HEK293 (cell line): ENCODE measurements at regions not wholly inside any gene's neighbourhood (a gene's known extent, or its start where the extent isn't known, plus 50 kb on each side); places are given as distances from the start of the nearest gene placed in this dataset.

Experiments
- CTCF ChIA-PET: fragments of 350-600 bp; formaldehyde crosslinking; extraction: SDS; loops from one replicate; lab custom pipeline; 2021; ENCODE audit warnings: antibody characterized with exemption; lab: Yijun Ruan, JAX
- POLR2A ChIA-PET: fragments of 300-600 bp; formaldehyde crosslinking; extraction: SDS; loops from one replicate; lab custom pipeline; 2020; ENCODE audit warnings: antibody characterized with exemption, inconsistent platforms; lab: Yijun Ruan, JAX
- H3K27ac ChIP-seq: fragments of 200-500 bp; sonication (Bioruptor generic); 2 replicates; pipeline ENCODE4 v1.5.1; 2014; ENCODE audit warnings: low read depth, low read length, control low read depth, inconsistent platforms; ENCODE audit errors: extremely low read depth
- H3K36me3 ChIP-seq, 2 experiments: fragments of 200-500 bp in 1 of 2; sonication (Bioruptor generic) in 1 of 2; 1 replicate in 1 of 2; 2 replicates in 1 of 2; pipeline ENCODE4 v1.5.1; 2014 to 2017; ENCODE audit warnings: inconsistent platforms in 2 of 2, low read length in 2 of 2; ENCODE audit not compliant: control insufficient read depth in 2 of 2, insufficient read depth in 1 of 2
- H3K4me1 ChIP-seq: fragments of 200-500 bp; sonication (Bioruptor generic); 2 replicates; pipeline ENCODE4 v1.5.1; 2014; ENCODE audit warnings: mild to moderate bottlenecking, low read length, inconsistent platforms; ENCODE audit not compliant: control insufficient read depth, insufficient read depth
- H3K4me3 ChIP-seq: 2 replicates; pipeline ENCODE4 v1.5.1; 2011; ENCODE audit warnings: low read depth, mild to moderate bottlenecking, control low read depth, low read length, moderate library complexity
- H3K9me3 ChIP-seq: fragments of 200-500 bp; sonication (Bioruptor generic); 2 replicates; pipeline ENCODE4 v1.5.1; 2014; ENCODE audit warnings: low read depth, low read length, inconsistent platforms; ENCODE audit not compliant: control insufficient read depth, insufficient read depth
- ATF2 ChIP-seq: fragments of 450-650 bp; formaldehyde crosslinking; IDR thresholded peaks from 2 replicates; pipeline ENCODE4 v1.5.1; 2016; ENCODE audit warnings: missing biosample characterization, missing genetic modification characterization, low read depth
- BCL11A ChIP-seq: fragments of 450-650 bp; formaldehyde crosslinking; IDR thresholded peaks from 2 replicates; pipeline ENCODE4 v1.5.1; 2016; ENCODE audit warnings: low read depth, missing biosample characterization, missing genetic modification characterization
- BCL11B ChIP-seq: fragments of 450-650 bp; formaldehyde crosslinking; IDR thresholded peaks from 2 replicates; pipeline ENCODE4 v1.5.1; 2016; ENCODE audit warnings: low read depth, missing biosample characterization, missing genetic modification characterization
- FEZF1 ChIP-seq: fragments of 450-650 bp; formaldehyde crosslinking; IDR thresholded peaks from 2 replicates; pipeline ENCODE4 v1.5.1; 2016; ENCODE audit warnings: missing biosample characterization, missing genetic modification characterization
- INSM2 ChIP-seq: fragments of 450-650 bp; formaldehyde crosslinking; IDR thresholded peaks from 2 replicates; pipeline ENCODE4 v1.5.1; 2016; ENCODE audit warnings: missing biosample characterization, missing genetic modification characterization
- KLF17 ChIP-seq: fragments of 450-650 bp; formaldehyde crosslinking; IDR thresholded peaks from 2 replicates; pipeline ENCODE4 v1.5.1; 2016; ENCODE audit warnings: missing biosample characterization, missing genetic modification characterization
- PRDM1 ChIP-seq: fragments of 450-650 bp; formaldehyde crosslinking; IDR thresholded peaks from 2 replicates; pipeline ENCODE4; 2016; ENCODE audit warnings: missing biosample characterization, missing genetic modification characterization
- REPIN1 ChIP-seq: fragments of 450-650 bp; formaldehyde crosslinking; IDR thresholded peaks from 2 replicates; pipeline ENCODE4 v1.5.1; 2017; ENCODE audit warnings: missing biosample characterization, missing genetic modification characterization, low read depth
- SETDB1 ChIP-seq: IDR thresholded peaks from one replicate; pipeline ENCODE4 v1.6.1; 2017; ENCODE audit warnings: mild to moderate bottlenecking, low read length, moderate library complexity, mixed read lengths; ENCODE audit not compliant: insufficient read length
- SP3 ChIP-seq: fragments of 450-650 bp; formaldehyde crosslinking; IDR thresholded peaks from 2 replicates; pipeline ENCODE4 v1.5.1; 2016; ENCODE audit warnings: missing biosample characterization, missing genetic modification characterization
- SP7 ChIP-seq: fragments of 450-650 bp; formaldehyde crosslinking; IDR thresholded peaks from 2 replicates; pipeline ENCODE4 v1.5.1; 2016; ENCODE audit warnings: missing biosample characterization, missing genetic modification characterization
- YY2 ChIP-seq: fragments of 450-650 bp; formaldehyde crosslinking; IDR thresholded peaks from 2 replicates; pipeline ENCODE4 v1.5.1; 2016; ENCODE audit warnings: missing biosample characterization, missing genetic modification characterization
- ZBTB11 ChIP-seq: fragments of 450-650 bp; formaldehyde crosslinking; conservative IDR thresholded peaks from 2 replicates; pipeline ENCODE4 v1.5.1; 2016; ENCODE audit warnings: low read depth, missing biosample characterization, missing genetic modification characterization
- ZBTB20 ChIP-seq: fragments of 450-650 bp; formaldehyde crosslinking; IDR thresholded peaks from 2 replicates; pipeline ENCODE4 v1.5.1; 2016; ENCODE audit warnings: missing biosample characterization, missing genetic modification characterization
- ZBTB26 ChIP-seq: fragments of 450-650 bp; formaldehyde crosslinking; optimal IDR thresholded peaks from 2 replicates; pipeline ENCODE3; 2016; ENCODE audit warnings: missing biosample characterization, mild to moderate bottlenecking, missing genetic modification characterization
- ZNF112 ChIP-seq: fragments of 450-650 bp; formaldehyde crosslinking; IDR thresholded peaks from 2 replicates; pipeline ENCODE4 v1.5.0; 2017; ENCODE audit warnings: missing biosample characterization, missing genetic modification characterization
- ZNF175 ChIP-seq: fragments of 450-650 bp; formaldehyde crosslinking; IDR thresholded peaks from 2 replicates; pipeline ENCODE4 v1.5.1; 2016; ENCODE audit warnings: missing biosample characterization, missing genetic modification characterization
- ZNF221 ChIP-seq: fragments of 450-650 bp; formaldehyde crosslinking; IDR thresholded peaks from 2 replicates; pipeline ENCODE4 v1.5.1; 2017; ENCODE audit warnings: missing biosample characterization, missing genetic modification characterization, borderline replicate concordance
- ZNF416 ChIP-seq: fragments of 450-650 bp; formaldehyde crosslinking; IDR thresholded peaks from 2 replicates; pipeline ENCODE4 v1.5.1; 2016; ENCODE audit warnings: missing biosample characterization, missing genetic modification characterization
- ZNF423 ChIP-seq: fragments of 450-650 bp; formaldehyde crosslinking; IDR thresholded peaks from 2 replicates; pipeline ENCODE4 v1.5.1; 2016; ENCODE audit warnings: missing biosample characterization, missing genetic modification characterization
- ZNF433 ChIP-seq: fragments of 450-650 bp; formaldehyde crosslinking; IDR thresholded peaks from 2 replicates; pipeline ENCODE4 v1.5.1; 2016; ENCODE audit warnings: missing biosample characterization, missing genetic modification characterization, low read depth
- ZNF549 ChIP-seq: fragments of 450-650 bp; IDR thresholded peaks from 2 replicates; pipeline ENCODE4 v1.5.1; 2018; ENCODE audit warnings: missing biosample characterization, missing genetic modification characterization, mild to moderate bottlenecking, inconsistent platforms, moderate library complexity
- ZNF558 ChIP-seq: fragments of 450-650 bp; formaldehyde crosslinking; IDR thresholded peaks from 2 replicates; pipeline ENCODE4 v1.5.1; 2016; ENCODE audit warnings: missing biosample characterization, missing genetic modification characterization
- ZNF585B ChIP-seq: fragments of 450-650 bp; formaldehyde crosslinking; IDR thresholded peaks from 2 replicates; pipeline ENCODE4 v1.5.1; 2016; ENCODE audit warnings: missing biosample characterization, missing genetic modification characterization
- ZNF623 ChIP-seq: fragments of 450-650 bp; formaldehyde crosslinking; IDR thresholded peaks from 2 replicates; pipeline ENCODE4 v1.5.1; 2016; ENCODE audit warnings: missing biosample characterization, missing genetic modification characterization
- ZNF785 ChIP-seq: fragments of 450-650 bp; formaldehyde crosslinking; IDR thresholded peaks from 2 replicates; pipeline ENCODE4 v1.5.1; 2016; ENCODE audit warnings: missing biosample characterization, missing genetic modification characterization
- ZSCAN5A ChIP-seq: fragments of 450-650 bp; formaldehyde crosslinking; IDR thresholded peaks from 2 replicates; pipeline ENCODE4 v1.5.1; 2016; ENCODE audit warnings: missing biosample characterization, missing genetic modification characterization
- ZXDB ChIP-seq: fragments of 450-650 bp; formaldehyde crosslinking; IDR thresholded peaks from 2 replicates; pipeline ENCODE4 v1.5.1; 2016; ENCODE audit warnings: missing biosample characterization, missing genetic modification characterization

GRCh38 chr12:97713270-97713669 lies 250.7 kb downstream of the RMST start:
- Histone ChIP-seq H3K4me3 (no peak overlapping the region), H3K9me3 (no peaks in the 10 kb centered on the region), H3K36me3 (no peaks in the 10 kb centered on the region), H3K4me1 (no peaks in the 10 kb centered on the region), H3K27ac (no peak overlapping the region)
- POLR2A ChIA-PET, result no interaction called here
- CTCF ChIA-PET, result interaction anchor here (0.6 kb wide), 1 partner anchor 59 kb away, joined by 4 read pairs; no protein-coding TSS in a partner anchor
- TF ChIP-seq ZBTB20, result no peak
- no peak for TF ChIP-seq ZSCAN5A (tag by site-specific recombination)
- no peak for TF ChIP-seq KLF17 (tag by site-specific recombination)
- no peak for TF ChIP-seq INSM2 (tag by site-specific recombination)
- TF ChIP-seq PRDM1, result no peak
- no peak for TF ChIP-seq ZXDB (tag by site-specific recombination)
- no peak for TF ChIP-seq ZNF623 (tag by site-specific recombination)
- no peak for TF ChIP-seq BCL11B (tag by site-specific recombination)
- TF ChIP-seq ATF2 (tag by site-specific recombination), result no peak
- no peak for TF ChIP-seq ZNF112 (tag by site-specific recombination)
- TF ChIP-seq ZNF785 (tag by site-specific recombination), result no peak
- TF ChIP-seq ZNF416 (tag by site-specific recombination), result no peak
- TF ChIP-seq REPIN1 (tag by site-specific recombination), result no peak
- TF ChIP-seq ZNF175 (tag by site-specific recombination), result no peak
- no peak for TF ChIP-seq BCL11A (tag by site-specific recombination)

GRCh38 chr12:97714107-97714563 lies 251.5 kb downstream of the RMST start:
- Histone ChIP-seq H3K4me1 (no peaks in the 10 kb centered on the region), H3K4me3 (no peak overlapping the region), H3K36me3 (no peaks in the 10 kb centered on the region), H3K27ac (no peak overlapping the region), H3K9me3 (no peaks in the 10 kb centered on the region)
- ChIA-PET POLR2A (no interaction called here), CTCF (no interaction called here)
- TF ChIP-seq ZNF423 (tag by site-specific recombination), result no peak
- no peak for TF ChIP-seq ZBTB26 (tag by site-specific recombination)
- no peak for TF ChIP-seq ZBTB11 (tag by site-specific recombination)
- TF ChIP-seq ZNF585B (tag by site-specific recombination), result no peak
- TF ChIP-seq ZNF433 (tag by site-specific recombination), result no peak
- no peak for TF ChIP-seq SP3 (tag by site-specific recombination)
- no peak for TF ChIP-seq ZNF549 (tag by site-specific recombination)
- TF ChIP-seq SETDB1, result no peak
- TF ChIP-seq ZNF221, result no peak
- TF ChIP-seq FEZF1 (tag by site-specific recombination), result no peak
- TF ChIP-seq YY2, result no peak
- no peak for TF ChIP-seq SP7 (tag by site-specific recombination)
- no peak for TF ChIP-seq ZNF558
